NK-92 treated with Interleukin-12 subunit alpha and Interleukin-12 subunit beta, amount 100 ng/mL, for 24 hours (cell line): ENCODE measurements at regions not wholly inside any gene's neighbourhood (a gene's known extent, or its start where the extent isn't known, plus 50 kb on each side); places are given as distances from the start of the nearest gene placed in this dataset.

Source experiments
- DNase-seq: peaks from one replicate; lab custom pipeline; 2025; lab: John Stamatoyannopoulos, UW

- no peak for DNase-seq
Observed at GRCh38 chr13:89812856-89813255, 1534.6 kb upstream of the MIR17HG start.

- DNase-seq = no peak
Observed at GRCh38 chr13:89816404-89816803, 1531.1 kb upstream of the MIR17HG start.

GRCh38 chr13:89822467-89822866 is 1525.0 kb upstream of the MIR17HG start:
- no peak for DNase-seq

GRCh38 chr13:89827552-89827951 is 1519.9 kb upstream of the MIR17HG start:
- no peak for DNase-seq

- DNase-seq = no peak
Observed at GRCh38 chr13:89828506-89828905, 1519.0 kb upstream of the MIR17HG start.

- no peak for DNase-seq
Observed at GRCh38 chr13:89831157-89831556, 1516.3 kb upstream of the MIR17HG start.

GRCh38 chr13:89832827-89833226 is 1514.7 kb upstream of the MIR17HG start:
- DNase-seq = no peak

- no peak for DNase-seq
Observed at GRCh38 chr13:89843621-89844020, 1503.9 kb upstream of the MIR17HG start.

- no peak for DNase-seq
Observed at GRCh38 chr13:89845874-89846273, 1501.6 kb upstream of the MIR17HG start.

- DNase-seq = no peak
Observed at GRCh38 chr13:89846926-89847585, 1500.4 kb upstream of the MIR17HG start.

- DNase-seq = no peak
Observed at GRCh38 chr13:89852570-89852969, 1494.9 kb upstream of the MIR17HG start.

GRCh38 chr13:89856512-89856911 is 1491.0 kb upstream of the MIR17HG start:
- no peak for DNase-seq

GRCh38 chr13:89857502-89857901 is 1490.0 kb upstream of the MIR17HG start:
- DNase-seq = no peak

GRCh38 chr13:89862011-89862690 is 1485.3 kb upstream of the MIR17HG start:
- no peak for DNase-seq

GRCh38 chr13:89862691-89863036 is 1484.8 kb upstream of the MIR17HG start:
- no peak for DNase-seq

GRCh38 chr13:89865164-89866064 is 1482.1 kb upstream of the MIR17HG start:
- no peak for DNase-seq

- no peak for DNase-seq
Observed at GRCh38 chr13:89869312-89869711, 1478.2 kb upstream of the MIR17HG start.

GRCh38 chr13:89878904-89879303 is 1468.6 kb upstream of the MIR17HG start:
- no peak for DNase-seq

- DNase-seq = no peak
Observed at GRCh38 chr13:89880201-89880600, 1467.3 kb upstream of the MIR17HG start.

GRCh38 chr13:89883893-89884448 is 1463.5 kb upstream of the MIR17HG start:
- no peak for DNase-seq

GRCh38 chr13:89890806-89891205 is 1456.7 kb upstream of the MIR17HG start:
- DNase-seq = no peak

GRCh38 chr13:89891416-89891815 is 1456.1 kb upstream of the MIR17HG start:
- DNase-seq = no peak

- no peak for DNase-seq
Observed at GRCh38 chr13:89897681-89898080, 1449.8 kb upstream of the MIR17HG start.
